SK-N-SH (cell line): ENCODE measurements at regions not wholly inside any gene's neighbourhood (a gene's known extent, or its start where the extent isn't known, plus 50 kb on each side); places are given as distances from the start of the nearest gene placed in this dataset.

Source experiments
- FOXM1 ChIP-seq: IDR thresholded peaks from 2 replicates; pipeline ENCODE4 v1.4.0; 2012; ENCODE audit warnings: low read depth, mild to moderate bottlenecking
- REST ChIP-seq: IDR thresholded peaks from 2 replicates; pipeline ENCODE4 v1.6.1; 2012; ENCODE audit warnings: mild to moderate bottlenecking, low read depth, low read length, moderate library complexity
- TAF1 ChIP-seq: IDR thresholded peaks from 2 replicates; pipeline ENCODE4 v1.6.1; 2012; ENCODE audit warnings: low read depth, mild to moderate bottlenecking, low read length, moderate library complexity, borderline replicate concordance
- TF ChIP-seq, protein P1 (sequence below): fragments of 200-600 bp; sonication (generic); IDR thresholded peaks from 2 replicates; pipeline ENCODE4 v1.6.1; 2017; ENCODE audit warnings: antibody characterized with exemption, mild to moderate bottlenecking, moderate library complexity

DNA sequence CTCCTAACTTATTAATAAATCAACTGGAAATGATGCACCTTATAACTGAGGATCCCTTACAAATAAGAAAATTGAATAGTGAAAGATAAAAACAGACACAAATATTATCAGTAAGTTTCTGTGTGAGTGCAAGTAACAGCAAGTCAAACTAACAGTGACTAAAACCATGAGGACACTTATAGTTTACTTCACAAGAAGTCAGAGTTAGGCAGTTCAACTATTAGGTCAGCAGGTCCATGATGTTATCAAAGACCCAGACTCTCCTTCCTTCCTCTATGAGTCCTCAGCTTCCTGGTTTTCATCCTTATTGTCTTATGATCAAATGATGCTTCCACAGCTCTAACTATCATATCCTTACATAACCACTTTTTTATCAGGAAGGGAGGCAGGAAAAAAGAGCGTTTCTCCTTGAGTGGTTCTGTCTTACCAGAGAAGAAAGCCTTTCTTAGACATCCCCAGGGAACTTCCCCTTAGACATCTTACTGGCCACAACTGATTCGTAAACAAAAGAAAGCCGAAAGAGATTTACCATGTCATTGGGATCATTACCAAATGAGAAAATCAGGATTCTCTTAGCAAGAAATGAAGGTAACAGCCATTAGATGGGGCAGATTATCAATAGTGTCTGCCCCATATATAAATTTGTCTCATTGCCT lies 114.3 kb upstream of the LRFN2 start:
- TF ChIP-seq, protein P1, sequence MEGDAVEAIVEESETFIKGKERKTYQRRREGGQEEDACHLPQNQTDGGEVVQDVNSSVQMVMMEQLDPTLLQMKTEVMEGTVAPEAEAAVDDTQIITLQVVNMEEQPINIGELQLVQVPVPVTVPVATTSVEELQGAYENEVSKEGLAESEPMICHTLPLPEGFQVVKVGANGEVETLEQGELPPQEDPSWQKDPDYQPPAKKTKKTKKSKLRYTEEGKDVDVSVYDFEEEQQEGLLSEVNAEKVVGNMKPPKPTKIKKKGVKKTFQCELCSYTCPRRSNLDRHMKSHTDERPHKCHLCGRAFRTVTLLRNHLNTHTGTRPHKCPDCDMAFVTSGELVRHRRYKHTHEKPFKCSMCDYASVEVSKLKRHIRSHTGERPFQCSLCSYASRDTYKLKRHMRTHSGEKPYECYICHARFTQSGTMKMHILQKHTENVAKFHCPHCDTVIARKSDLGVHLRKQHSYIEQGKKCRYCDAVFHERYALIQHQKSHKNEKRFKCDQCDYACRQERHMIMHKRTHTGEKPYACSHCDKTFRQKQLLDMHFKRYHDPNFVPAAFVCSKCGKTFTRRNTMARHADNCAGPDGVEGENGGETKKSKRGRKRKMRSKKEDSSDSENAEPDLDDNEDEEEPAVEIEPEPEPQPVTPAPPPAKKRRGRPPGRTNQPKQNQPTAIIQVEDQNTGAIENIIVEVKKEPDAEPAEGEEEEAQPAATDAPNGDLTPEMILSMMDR, result no peak
- no peak for TF ChIP-seq TAF1
- TF ChIP-seq REST, result no peak
- TF ChIP-seq FOXM1, result no peak
